Panc1 (cell line): ENCODE measurements at regions not wholly inside any gene's neighbourhood (a gene's known extent, or its start where the extent isn't known, plus 50 kb on each side); places are given as distances from the start of the nearest gene placed in this dataset.

Experiments used
- ATAC-seq: fragments of 200-7000 bp; cut with Tn5 transposase; 2 replicates; pipeline ENCODE4 v1.9.1; 2020; ENCODE audit warnings: mild to moderate bottlenecking, moderate library complexity
- BruUV-seq: library from RNA; stranded (reverse); fragments of 400-500 nt; replicated peaks from 2 replicates; lab custom pipeline; 2021; lab: Mats Ljungman, UMichigan
- CTCF ChIA-PET: fragments of 300-600 bp; sonication (Branson Sonifier 250); formaldehyde crosslinking; loops from one replicate; lab custom pipeline; 2022; ENCODE audit warnings: antibody characterized with exemption; lab: Charles Lee
- POLR2A ChIA-PET: fragments of 300-600 bp; sonication (Branson Sonifier 250); formaldehyde crosslinking; loops from one replicate; lab custom pipeline; 2022; ENCODE audit warnings: antibody characterized with exemption; lab: Charles Lee
- DNase-seq: peaks from one replicate; pipeline ENCODE4 v3.0.0-alpha.2; 2010; ENCODE audit warnings: low read depth, low spot score
- H3K27ac ChIP-seq: 2 replicates; pipeline ENCODE4 v1.5.1; 2011; ENCODE audit warnings: mild to moderate bottlenecking, low read length, inconsistent platforms
- H3K27me3 ChIP-seq: fragments of 200-500 bp; sonication (Bioruptor generic); 2 replicates; pipeline ENCODE4 v1.6.0; 2014; ENCODE audit warnings: low read length, inconsistent platforms; ENCODE audit not compliant: control insufficient read depth, insufficient read depth
- H3K36me3 ChIP-seq: fragments of 200-500 bp; sonication (Bioruptor generic); 2 replicates; pipeline ENCODE4 v1.5.1; 2014; ENCODE audit warnings: inconsistent platforms, mild to moderate bottlenecking, low read length, moderate library complexity; ENCODE audit not compliant: control insufficient read depth, insufficient read depth
- H3K4me1 ChIP-seq: 2 replicates; pipeline ENCODE4 v1.5.1; 2011; ENCODE audit warnings: inconsistent platforms, mild to moderate bottlenecking, low read length, moderate library complexity; ENCODE audit not compliant: control insufficient read depth, insufficient read depth
- H3K4me3 ChIP-seq, 2 experiments: 2 replicates each; pipeline ENCODE4 v1.5.1; 2011 to 2012; ENCODE audit warnings: low read depth in 2 of 2, low read length in 2 of 2, mild to moderate bottlenecking in 2 of 2, inconsistent platforms in 1 of 2, moderate library complexity in 1 of 2
- H3K9me3 ChIP-seq: fragments of 200-500 bp; sonication (Bioruptor generic); 2 replicates; pipeline ENCODE4 v1.5.1; 2014; ENCODE audit warnings: low read depth, mild to moderate bottlenecking, inconsistent platforms, low read length, moderate library complexity; ENCODE audit not compliant: control insufficient read depth, insufficient read depth
- CTCF ChIP-seq: fragments of 450-650 bp; IDR thresholded peaks from 2 replicates; pipeline ENCODE4 v1.5.1; 2017; ENCODE audit warnings: mild to moderate bottlenecking
- POLR2AphosphoS5 ChIP-seq: IDR thresholded peaks from 2 replicates; pipeline ENCODE4 v1.6.1; 2012; ENCODE audit warnings: mild to moderate bottlenecking, low read depth, low read length, moderate library complexity
- REST ChIP-seq, 2 experiments: IDR thresholded peaks; 2 replicates each; pipeline ENCODE4 v1.6.1; 2011 to 2012; ENCODE audit warnings: low read depth in 2 of 2, control low read depth in 1 of 2, low read length in 1 of 2, mild to moderate bottlenecking in 1 of 2, moderate library complexity in 1 of 2; ENCODE audit not compliant: insufficient read depth in 1 of 2
- SIN3A ChIP-seq: IDR thresholded peaks from 2 replicates; pipeline ENCODE4 v1.6.1; 2012; ENCODE audit warnings: low read depth, mild to moderate bottlenecking, low read length, moderate library complexity, borderline replicate concordance; ENCODE audit not compliant: insufficient read depth
- TCF7L2 ChIP-seq: IDR thresholded peaks from 2 replicates; pipeline ENCODE4 v1.6.1; 2011; ENCODE audit warnings: mild to moderate bottlenecking, low read depth, low read length, inconsistent platforms
- in situ Hi-C: cut with HindIII; loops from 2 replicates; pipeline ENCODE4 v1.10.0; 2016; ENCODE audit warnings: low sequenced_read_pairs, low pct_unique_long_range_greater_than_20kb
- intact Hi-C: fragments of 100-400 bp; cut with micrococcal nuclease; formaldehyde crosslinking; loops from one replicate; pipeline ENCODE4 v1.10.0; 2022; ENCODE audit not compliant: unreplicated experiment

- Histone ChIP-seq H3K4me3 (no peak overlapping the region), H3K36me3 (no peaks in the 10 kb centered on the region), H3K27ac (no peak overlapping the region), H3K9me3 (no peaks in the 10 kb centered on the region), H3K4me1 (no peaks in the 10 kb centered on the region), H3K27me3 (no peaks in the 10 kb centered on the region)
- ATAC-seq (no peak), DNase-seq (no peak)
- in situ Hi-C loops: no loop called here
- ChIA-PET POLR2A (no interaction called here), CTCF (interaction anchor here (0.8 kb wide), 1 partner anchor 598 kb away, joined by 3 read pairs; no protein-coding TSS in a partner anchor)
- BruUV-seq: no TSS peak
- TF ChIP-seq TCF7L2 (no peak), POLR2AphosphoS5 (no peak), REST (IDR thresholded peaks at IDR 0.05; ENCODE audit: insufficient read depth in 1 of 2, low read depth in 2 of 2, low read length in 1 of 2) (no peak), SIN3A (no peak), CTCF (no peak)
- intact Hi-C loops: no loop called here
Observed at GRCh38 chr14:105710119-105711043, 184.0 kb downstream of the TMEM121 start.

- H3K9me3 ChIP-seq: no peaks in the 10 kb centered on the region
- CTCF ChIA-PET: interaction anchor here (0.6 kb wide), 1 partner anchor 148 kb away, joined by 7 read pairs; no protein-coding TSS in a partner anchor
Observed at GRCh38 chr14:105711044-105711620, 184.7 kb downstream of the TMEM121 start.

More at GRCh38 chr14:105711044-105711620, 184.7 kb downstream of the TMEM121 start:
- H3K27me3 ChIP-seq: no peaks in the 10 kb centered on the region
- POLR2A ChIA-PET: no interaction called here
- no TSS peak for BruUV-seq
- intact Hi-C loops (no loop called here), in situ Hi-C loops (no loop called here)
- H3K4me3 ChIP-seq: no peak overlapping the region
- TF ChIP-seq REST (IDR thresholded peaks at IDR 0.05; ENCODE audit: insufficient read depth in 1 of 2, low read depth in 2 of 2, low read length in 1 of 2) (no peak), SIN3A (no peak), CTCF (no peak), TCF7L2 (no peak), POLR2AphosphoS5 (no peak)
- ATAC-seq (no peak), DNase-seq (no peak)
- no peaks in the 10 kb centered on the region for H3K36me3 ChIP-seq
- no peaks in the 10 kb centered on the region for H3K4me1 ChIP-seq
- H3K27ac ChIP-seq: no peak overlapping the region
